ENCODE measurements at regions not wholly inside any gene's neighbourhood (a gene's known extent, or its start where the extent isn't known, plus 50 kb on each side); places are given as distances from the start of the nearest gene placed in this dataset.
"Not testable (repeated sequence)": the region's sequence is repeated elsewhere in the genome, so short reads cannot be mapped to it uniquely, and the experiment has no call there.

GRCh38 chr6:168379579-168379978 lies 60.0 kb upstream of the DACT2 start:
- not testable (repeated sequence) for TF ChIP-seq TARDBP (IDR thresholded peaks at IDR 0.05); SP1 (IDR thresholded peaks at IDR 0.05); HDGF (IDR thresholded peaks at IDR 0.05; ENCODE audit: borderline replicate concordance)

Data from HEK293T (cell line).